GM10266 (cell line): ENCODE measurements at regions not wholly inside any gene's neighbourhood (a gene's known extent, or its start where the extent isn't known, plus 50 kb on each side); places are given as distances from the start of the nearest gene placed in this dataset.

Experiments used
- DNase-seq: peaks from one replicate; pipeline ENCODE4 v3.0.0; 2012; ENCODE audit errors: extremely low spot score
- TF ChIP-seq, protein P1 (sequence below): IDR thresholded peaks from 2 replicates; pipeline ENCODE4 v1.5.1; 2012; ENCODE audit warnings: mild to moderate bottlenecking, low read depth; ENCODE audit not compliant: control insufficient read depth, insufficient read depth; ENCODE audit errors: missing control alignments

DNA sequence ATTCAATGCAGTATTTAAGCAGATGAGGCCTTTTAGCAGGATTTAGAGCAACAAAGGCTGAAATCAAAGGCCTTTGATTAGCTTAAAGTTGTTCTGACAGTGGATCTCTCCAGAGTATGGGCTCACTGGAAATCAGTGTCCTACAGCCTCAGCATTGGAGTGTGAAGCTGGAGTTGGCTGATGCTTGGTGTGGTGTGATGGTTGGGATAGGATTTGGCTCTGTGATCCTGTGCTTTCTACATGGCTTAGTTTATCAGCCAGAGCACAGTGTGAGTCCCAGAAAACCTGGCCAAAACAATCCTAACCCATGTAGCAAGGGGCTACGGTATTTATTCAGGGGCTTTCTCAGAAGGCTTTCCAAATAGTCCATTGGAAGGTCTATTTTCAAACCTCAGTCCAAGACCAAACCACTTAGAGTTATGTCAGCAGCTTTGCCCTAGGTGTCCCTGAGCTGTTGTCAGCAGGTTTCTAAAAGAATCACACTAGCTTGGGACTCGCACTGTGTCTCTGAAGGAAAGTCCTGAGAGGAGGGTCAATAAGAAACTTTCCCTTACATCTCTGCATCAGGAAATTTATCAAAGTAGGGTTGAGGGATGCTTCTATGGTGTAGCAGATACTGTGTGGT is 65.4 kb upstream of the ANKRD1 start:
- TF ChIP-seq, protein P1, sequence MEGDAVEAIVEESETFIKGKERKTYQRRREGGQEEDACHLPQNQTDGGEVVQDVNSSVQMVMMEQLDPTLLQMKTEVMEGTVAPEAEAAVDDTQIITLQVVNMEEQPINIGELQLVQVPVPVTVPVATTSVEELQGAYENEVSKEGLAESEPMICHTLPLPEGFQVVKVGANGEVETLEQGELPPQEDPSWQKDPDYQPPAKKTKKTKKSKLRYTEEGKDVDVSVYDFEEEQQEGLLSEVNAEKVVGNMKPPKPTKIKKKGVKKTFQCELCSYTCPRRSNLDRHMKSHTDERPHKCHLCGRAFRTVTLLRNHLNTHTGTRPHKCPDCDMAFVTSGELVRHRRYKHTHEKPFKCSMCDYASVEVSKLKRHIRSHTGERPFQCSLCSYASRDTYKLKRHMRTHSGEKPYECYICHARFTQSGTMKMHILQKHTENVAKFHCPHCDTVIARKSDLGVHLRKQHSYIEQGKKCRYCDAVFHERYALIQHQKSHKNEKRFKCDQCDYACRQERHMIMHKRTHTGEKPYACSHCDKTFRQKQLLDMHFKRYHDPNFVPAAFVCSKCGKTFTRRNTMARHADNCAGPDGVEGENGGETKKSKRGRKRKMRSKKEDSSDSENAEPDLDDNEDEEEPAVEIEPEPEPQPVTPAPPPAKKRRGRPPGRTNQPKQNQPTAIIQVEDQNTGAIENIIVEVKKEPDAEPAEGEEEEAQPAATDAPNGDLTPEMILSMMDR = no peak
- DNase-seq = no peak

DNA sequence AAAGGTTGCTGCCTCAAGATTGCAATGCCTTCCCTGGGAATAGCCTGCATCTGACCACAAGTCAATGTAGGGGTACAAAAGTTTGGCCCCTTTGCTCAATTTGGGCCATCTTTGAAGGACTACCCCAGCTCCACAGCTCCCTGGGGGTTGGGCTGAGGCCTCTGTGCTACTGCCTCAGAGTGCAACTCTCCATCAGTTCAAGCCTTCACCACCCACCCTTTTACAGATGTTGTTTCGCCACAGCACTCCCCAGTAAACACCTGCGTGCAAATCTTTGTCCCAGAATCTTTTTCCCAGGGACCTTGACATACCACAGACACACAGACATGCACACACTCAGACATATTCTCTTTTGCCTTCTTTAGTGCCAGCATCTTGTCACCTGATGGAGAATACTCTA is 66.0 kb upstream of the ANKRD1 start:
- TF ChIP-seq, protein P1 = no peak
- DNase-seq = no peak

DNA sequence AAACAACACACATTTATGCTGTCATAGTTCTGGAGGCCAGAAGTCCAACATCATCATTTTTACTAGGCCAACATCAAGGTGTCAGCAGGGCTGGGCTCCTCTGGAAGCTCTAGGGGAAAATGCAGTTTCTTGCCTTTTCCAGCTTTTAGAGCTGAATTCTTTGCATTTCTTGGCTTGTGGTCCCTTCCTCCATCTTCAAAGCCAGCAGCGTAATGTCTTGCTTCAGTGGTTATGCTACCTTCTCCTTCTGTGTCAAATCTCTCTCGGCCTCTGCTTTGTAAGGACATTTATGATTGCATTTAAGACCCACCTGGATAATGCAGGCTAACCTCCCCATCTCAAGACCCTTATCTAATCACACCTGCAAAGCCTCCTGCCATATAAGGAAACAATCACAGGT is 66.5 kb upstream of the ANKRD1 start:
- TF ChIP-seq, protein P1 = no peak
- DNase-seq = no peak

DNA sequence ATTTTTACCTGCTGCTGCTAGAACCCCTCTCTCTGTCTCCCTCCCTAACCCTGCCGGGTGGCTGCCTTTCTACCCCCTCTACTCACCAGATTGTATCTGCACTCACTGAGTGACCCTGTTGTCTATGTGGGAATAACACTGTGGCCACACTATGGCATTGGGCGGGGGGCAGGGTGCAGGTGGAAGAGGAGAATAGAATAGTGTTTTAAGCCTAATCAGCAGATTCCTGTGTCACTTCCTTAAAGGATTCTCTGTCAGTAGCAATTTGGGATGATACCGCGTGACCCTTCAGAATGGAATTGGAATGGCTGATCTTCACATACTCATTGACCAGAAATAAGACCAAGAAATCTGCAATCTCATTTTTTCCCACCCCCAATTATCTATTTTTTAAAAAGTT is 67.1 kb upstream of the ANKRD1 start:
- TF ChIP-seq, protein P1 = no peak
- no peak for DNase-seq

DNA sequence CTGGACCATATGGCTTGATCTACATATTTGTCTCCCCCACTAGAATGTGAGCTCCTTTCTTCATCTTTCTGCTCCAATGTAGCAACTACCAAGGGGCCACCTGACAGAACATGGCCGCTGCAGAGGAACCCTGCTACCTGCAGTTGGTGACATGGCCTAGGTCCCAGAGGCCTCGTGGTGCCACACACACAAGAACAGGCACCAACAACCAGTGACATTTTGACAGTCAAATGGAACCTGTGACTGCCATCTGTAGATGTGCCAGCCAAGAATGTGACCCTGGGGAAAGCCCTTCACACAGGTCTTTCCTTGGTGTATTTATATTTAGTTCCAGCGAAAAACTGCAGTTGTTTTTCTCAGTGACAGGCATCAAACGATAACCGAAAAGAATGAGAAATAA is 67.9 kb upstream of the ANKRD1 start:
- no peak for DNase-seq
- TF ChIP-seq, protein P1 = no peak

DNA sequence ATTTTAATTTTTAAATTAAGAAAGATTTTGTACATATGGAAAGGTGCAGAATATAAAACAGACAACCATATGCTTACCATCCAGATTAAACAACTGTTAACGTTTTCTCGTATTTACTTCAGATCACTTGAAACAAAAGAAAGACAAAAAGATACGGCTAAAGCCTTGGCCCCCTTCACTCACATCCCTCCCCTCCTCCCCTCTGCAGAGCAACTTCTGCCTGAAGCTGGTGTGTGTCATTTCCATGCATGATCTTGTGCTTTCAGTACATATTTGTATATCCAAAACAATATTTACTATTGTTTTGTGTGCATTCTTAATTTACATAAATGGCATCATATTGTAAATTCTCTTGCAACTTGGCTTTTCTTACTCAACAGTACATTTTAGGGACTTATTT is 68.5 kb upstream of the ANKRD1 start:
- TF ChIP-seq, protein P1 = no peak
- no peak for DNase-seq

DNA sequence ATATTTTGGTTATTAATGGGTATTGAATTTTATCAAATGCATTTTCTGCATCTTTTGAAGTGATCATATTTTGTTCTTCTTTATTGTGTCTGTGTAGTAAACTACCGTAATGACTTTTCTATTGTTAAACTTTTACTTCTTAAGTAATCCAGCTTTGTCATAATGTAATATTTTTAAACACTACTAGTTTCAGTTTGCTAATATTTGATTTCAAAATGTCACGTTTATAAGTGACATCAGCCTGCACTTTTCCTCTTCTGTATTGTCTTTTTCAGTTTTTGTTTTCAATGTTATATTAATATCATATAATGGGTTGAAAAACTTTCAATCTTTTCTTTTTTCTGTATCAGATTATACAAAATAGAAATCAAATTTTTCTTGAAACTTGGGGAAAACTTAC is 71.6 kb upstream of the ANKRD1 start:
- DNase-seq = no peak
- TF ChIP-seq, protein P1 = no peak
